GM12878 (cell line): ENCODE measurements at regions not wholly inside any gene's neighbourhood (a gene's known extent, or its start where the extent isn't known, plus 50 kb on each side); places are given as distances from the start of the nearest gene placed in this dataset.

Experiments used
- ATF2 ChIP-seq: IDR thresholded peaks from 2 replicates; pipeline ENCODE4 v1.6.1; 2012; ENCODE audit warnings: low read length, inconsistent platforms
- CEBPB ChIP-seq, 2 experiments: fragments of 150-350 bp in 1 of 2; IDR thresholded peaks; 2 replicates each; pipeline ENCODE4 v1.6.1; 2012 to 2014; ENCODE audit warnings: low read depth in 2 of 2, low read length in 2 of 2, borderline replicate concordance in 1 of 2, inconsistent platforms in 1 of 2
- ETV6 ChIP-seq, 2 experiments: fragments of 450-650 bp in 1 of 2; IDR thresholded peaks in 1 of 2; conservative IDR thresholded peaks in 1 of 2; 2 replicates each; pipeline ENCODE4 v1.6.1; 2014; ENCODE audit warnings: antibody characterized with exemption in 1 of 2, borderline replicate concordance in 1 of 2, low read depth in 1 of 2, mild to moderate bottlenecking in 1 of 2, moderate library complexity in 1 of 2
- MAX ChIP-seq: IDR thresholded peaks from 2 replicates; pipeline ENCODE4 v1.6.1; 2012; ENCODE audit warnings: low read depth, low read length, improper control_type of control experiment
- NBN ChIP-seq: fragments of 450-650 bp; IDR thresholded peaks from 2 replicates; pipeline ENCODE4 v1.6.1; 2016
- NR2C2 ChIP-seq: IDR thresholded peaks from 2 replicates; pipeline ENCODE4 v1.6.1; 2011; ENCODE audit warnings: borderline replicate concordance, low read depth; ENCODE audit not compliant: control insufficient read depth, insufficient read length
- RAD21 ChIP-seq: IDR thresholded peaks from 2 replicates; pipeline ENCODE4 v1.6.1; 2011; ENCODE audit warnings: mild to moderate bottlenecking, low read depth, low read length, moderate library complexity; ENCODE audit not compliant: insufficient read depth
- RBBP5 ChIP-seq: fragments of 200-600 bp; sonication (generic); conservative IDR thresholded peaks from 2 replicates; pipeline ENCODE4 v1.6.1; 2016
- TARDBP ChIP-seq: IDR thresholded peaks from 2 replicates; pipeline ENCODE4 v1.6.1; 2016; ENCODE audit warnings: borderline replicate concordance
- ZNF217 ChIP-seq: fragments of 450-650 bp; IDR thresholded peaks from 2 replicates; pipeline ENCODE4 v1.6.1; 2017; ENCODE audit warnings: antibody characterized with exemption, mild to moderate bottlenecking
- ZNF24 ChIP-seq: fragments of 450-650 bp; IDR thresholded peaks from 2 replicates; pipeline ENCODE4 v1.6.1; 2017; ENCODE audit warnings: antibody characterized with exemption, mild to moderate bottlenecking
- ZNF274 ChIP-seq: IDR thresholded peaks from one replicate; pipeline ENCODE4 v1.8.0; 2011; ENCODE audit not compliant: insufficient read length, insufficient read depth
- TF ChIP-seq, protein P1 (sequence below): IDR thresholded peaks from 2 replicates; pipeline ENCODE4 v1.6.1; 2012; ENCODE audit warnings: mild to moderate bottlenecking, low read depth, low read length

DNA sequence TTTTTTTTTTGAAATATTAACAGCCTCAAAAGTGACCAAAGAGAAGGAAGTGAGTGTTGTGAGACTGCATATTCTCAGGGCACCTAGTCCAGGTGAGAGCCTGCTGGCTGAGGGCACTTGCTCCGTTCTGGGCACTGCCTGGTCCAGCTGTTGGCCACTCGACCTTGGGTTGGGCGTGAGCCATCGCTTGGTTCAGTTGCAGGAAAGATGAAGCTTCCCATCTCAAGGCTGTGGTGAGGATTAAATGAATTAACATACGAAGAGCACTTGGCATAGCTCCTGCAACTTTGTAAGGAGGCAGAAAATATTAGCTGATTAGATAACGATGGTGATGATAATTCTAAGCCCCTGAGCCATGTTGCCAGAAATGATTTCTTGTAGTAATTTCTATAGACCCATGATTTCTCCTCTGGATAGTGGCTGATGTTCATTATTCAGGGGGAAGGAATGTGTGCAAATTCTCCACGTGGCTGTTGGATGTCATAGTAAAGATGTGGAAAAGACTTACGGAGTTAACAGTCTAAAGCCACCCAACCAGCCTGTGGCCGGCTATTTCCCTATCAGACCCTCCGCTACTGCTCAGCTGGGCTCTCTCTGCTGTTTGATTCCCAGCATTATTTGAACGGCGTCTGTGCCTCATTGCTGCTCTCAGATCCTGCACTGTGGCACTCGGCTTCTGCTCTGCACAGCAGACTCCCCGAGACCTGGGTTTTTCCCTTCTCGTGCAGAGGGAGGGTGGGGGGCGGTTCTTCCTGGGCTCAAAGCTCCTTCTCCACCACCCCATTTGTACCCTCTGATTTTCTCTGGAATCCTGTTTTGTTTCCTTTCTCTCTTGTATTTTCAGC, 221.1 kb downstream of the GALR1 start:
- no peak for TF ChIP-seq MAX
- no peak for TF ChIP-seq NR2C2
- no peak for TF ChIP-seq TARDBP
- no peak for TF ChIP-seq RBBP5
- no peak for TF ChIP-seq NBN
- TF ChIP-seq ZNF274: no peak
- no peak for TF ChIP-seq ZNF217
- TF ChIP-seq ATF2: no peak
- TF ChIP-seq RAD21: no peak
- no peak for TF ChIP-seq CEBPB (IDR thresholded peaks at IDR 0.05; ENCODE audit: borderline replicate concordance in 1 of 2, low read depth in 2 of 2, low read length in 2 of 2)
- TF ChIP-seq, protein P1, sequence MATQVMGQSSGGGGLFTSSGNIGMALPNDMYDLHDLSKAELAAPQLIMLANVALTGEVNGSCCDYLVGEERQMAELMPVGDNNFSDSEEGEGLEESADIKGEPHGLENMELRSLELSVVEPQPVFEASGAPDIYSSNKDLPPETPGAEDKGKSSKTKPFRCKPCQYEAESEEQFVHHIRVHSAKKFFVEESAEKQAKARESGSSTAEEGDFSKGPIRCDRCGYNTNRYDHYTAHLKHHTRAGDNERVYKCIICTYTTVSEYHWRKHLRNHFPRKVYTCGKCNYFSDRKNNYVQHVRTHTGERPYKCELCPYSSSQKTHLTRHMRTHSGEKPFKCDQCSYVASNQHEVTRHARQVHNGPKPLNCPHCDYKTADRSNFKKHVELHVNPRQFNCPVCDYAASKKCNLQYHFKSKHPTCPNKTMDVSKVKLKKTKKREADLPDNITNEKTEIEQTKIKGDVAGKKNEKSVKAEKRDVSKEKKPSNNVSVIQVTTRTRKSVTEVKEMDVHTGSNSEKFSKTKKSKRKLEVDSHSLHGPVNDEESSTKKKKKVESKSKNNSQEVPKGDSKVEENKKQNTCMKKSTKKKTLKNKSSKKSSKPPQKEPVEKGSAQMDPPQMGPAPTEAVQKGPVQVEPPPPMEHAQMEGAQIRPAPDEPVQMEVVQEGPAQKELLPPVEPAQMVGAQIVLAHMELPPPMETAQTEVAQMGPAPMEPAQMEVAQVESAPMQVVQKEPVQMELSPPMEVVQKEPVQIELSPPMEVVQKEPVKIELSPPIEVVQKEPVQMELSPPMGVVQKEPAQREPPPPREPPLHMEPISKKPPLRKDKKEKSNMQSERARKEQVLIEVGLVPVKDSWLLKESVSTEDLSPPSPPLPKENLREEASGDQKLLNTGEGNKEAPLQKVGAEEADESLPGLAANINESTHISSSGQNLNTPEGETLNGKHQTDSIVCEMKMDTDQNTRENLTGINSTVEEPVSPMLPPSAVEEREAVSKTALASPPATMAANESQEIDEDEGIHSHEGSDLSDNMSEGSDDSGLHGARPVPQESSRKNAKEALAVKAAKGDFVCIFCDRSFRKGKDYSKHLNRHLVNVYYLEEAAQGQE: no peak
- TF ChIP-seq ZNF24: no peak
- no peak for TF ChIP-seq ETV6 (conservative IDR thresholded peaks at IDR 0.05 in 1 of 2, IDR thresholded peaks at IDR 0.05 in 1 of 2; ENCODE audit: borderline replicate concordance in 1 of 2, low read depth in 1 of 2)
